ENCODE measurements at regions not wholly inside any gene's neighbourhood (a gene's known extent, or its start where the extent isn't known, plus 50 kb on each side); places are given as distances from the start of the nearest gene placed in this dataset.

DNA sequence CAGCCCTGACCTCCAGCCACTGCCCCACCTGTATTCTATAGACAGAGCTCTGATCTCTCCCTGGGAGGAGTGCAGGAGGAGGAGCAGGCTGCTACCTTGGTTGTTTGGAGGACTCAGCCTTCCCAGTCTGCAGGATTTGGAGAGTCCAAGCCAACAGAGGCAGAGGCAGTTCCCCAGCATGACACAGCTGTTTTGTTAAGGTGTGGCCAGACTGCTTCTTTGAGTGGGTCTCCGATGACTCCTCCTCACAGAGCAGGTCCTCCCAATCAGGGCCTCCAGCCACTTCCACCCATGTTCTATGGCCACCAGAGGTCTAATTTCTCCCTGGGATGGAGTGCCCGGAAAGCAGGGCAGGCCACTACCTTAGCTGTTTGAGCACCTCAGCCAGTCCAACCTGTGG lies 203.5 kb downstream of the HACE1 start:
- TF ChIP-seq RAD21 (IDR thresholded peaks at IDR 0.05; ENCODE audit: low read length), result no peak
- TF ChIP-seq, protein P1, sequence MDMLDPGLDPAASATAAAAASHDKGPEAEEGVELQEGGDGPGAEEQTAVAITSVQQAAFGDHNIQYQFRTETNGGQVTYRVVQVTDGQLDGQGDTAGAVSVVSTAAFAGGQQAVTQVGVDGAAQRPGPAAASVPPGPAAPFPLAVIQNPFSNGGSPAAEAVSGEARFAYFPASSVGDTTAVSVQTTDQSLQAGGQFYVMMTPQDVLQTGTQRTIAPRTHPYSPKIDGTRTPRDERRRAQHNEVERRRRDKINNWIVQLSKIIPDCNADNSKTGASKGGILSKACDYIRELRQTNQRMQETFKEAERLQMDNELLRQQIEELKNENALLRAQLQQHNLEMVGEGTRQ (IDR thresholded peaks at IDR 0.05; ENCODE audit: borderline replicate concordance, low read depth, low read length), result no peak
- TF ChIP-seq, protein P2, sequence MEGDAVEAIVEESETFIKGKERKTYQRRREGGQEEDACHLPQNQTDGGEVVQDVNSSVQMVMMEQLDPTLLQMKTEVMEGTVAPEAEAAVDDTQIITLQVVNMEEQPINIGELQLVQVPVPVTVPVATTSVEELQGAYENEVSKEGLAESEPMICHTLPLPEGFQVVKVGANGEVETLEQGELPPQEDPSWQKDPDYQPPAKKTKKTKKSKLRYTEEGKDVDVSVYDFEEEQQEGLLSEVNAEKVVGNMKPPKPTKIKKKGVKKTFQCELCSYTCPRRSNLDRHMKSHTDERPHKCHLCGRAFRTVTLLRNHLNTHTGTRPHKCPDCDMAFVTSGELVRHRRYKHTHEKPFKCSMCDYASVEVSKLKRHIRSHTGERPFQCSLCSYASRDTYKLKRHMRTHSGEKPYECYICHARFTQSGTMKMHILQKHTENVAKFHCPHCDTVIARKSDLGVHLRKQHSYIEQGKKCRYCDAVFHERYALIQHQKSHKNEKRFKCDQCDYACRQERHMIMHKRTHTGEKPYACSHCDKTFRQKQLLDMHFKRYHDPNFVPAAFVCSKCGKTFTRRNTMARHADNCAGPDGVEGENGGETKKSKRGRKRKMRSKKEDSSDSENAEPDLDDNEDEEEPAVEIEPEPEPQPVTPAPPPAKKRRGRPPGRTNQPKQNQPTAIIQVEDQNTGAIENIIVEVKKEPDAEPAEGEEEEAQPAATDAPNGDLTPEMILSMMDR (IDR thresholded peaks at IDR 0.05), result no peak
- TF ChIP-seq, protein P3, sequence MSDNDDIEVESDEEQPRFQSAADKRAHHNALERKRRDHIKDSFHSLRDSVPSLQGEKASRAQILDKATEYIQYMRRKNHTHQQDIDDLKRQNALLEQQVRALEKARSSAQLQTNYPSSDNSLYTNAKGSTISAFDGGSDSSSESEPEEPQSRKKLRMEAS (IDR thresholded peaks at IDR 0.05; ENCODE audit: low read depth), result no peak
- no peak for TF ChIP-seq EP300 (IDR thresholded peaks at IDR 0.05; ENCODE audit: borderline replicate concordance in 1 of 2, low read depth in 1 of 2, low read length in 1 of 2)
- no peak for TF ChIP-seq RFX5 (IDR thresholded peaks at IDR 0.05; ENCODE audit: low read length)
